ENCODE measurements at regions not wholly inside any gene's neighbourhood (a gene's known extent, or its start where the extent isn't known, plus 50 kb on each side); places are given as distances from the start of the nearest gene placed in this dataset.

DNA sequence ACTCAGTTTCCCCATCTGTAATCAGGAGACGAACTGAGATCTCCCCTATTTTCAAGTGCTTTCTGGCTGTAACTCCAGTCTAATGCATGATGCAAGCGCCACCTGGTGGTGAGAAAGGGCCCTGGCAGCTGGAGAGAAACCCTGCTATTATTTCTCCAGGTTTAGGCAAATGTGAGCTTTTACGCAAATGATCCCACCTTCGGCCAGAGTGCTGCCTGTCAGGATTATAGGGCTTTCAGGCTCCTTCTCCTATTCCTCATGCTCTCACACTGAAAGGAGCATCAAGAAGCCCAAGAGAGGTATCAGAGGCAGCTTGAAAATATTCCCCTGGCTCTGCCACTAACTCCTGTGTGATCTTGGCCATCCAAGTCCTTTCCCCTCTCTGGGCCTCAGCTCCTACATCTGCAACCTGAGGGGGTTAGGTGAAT lies 93.9 kb upstream of the RASGRF1 start:
- peak; percentile 79 to 89 (median 85) for DNase-seq

DNA sequence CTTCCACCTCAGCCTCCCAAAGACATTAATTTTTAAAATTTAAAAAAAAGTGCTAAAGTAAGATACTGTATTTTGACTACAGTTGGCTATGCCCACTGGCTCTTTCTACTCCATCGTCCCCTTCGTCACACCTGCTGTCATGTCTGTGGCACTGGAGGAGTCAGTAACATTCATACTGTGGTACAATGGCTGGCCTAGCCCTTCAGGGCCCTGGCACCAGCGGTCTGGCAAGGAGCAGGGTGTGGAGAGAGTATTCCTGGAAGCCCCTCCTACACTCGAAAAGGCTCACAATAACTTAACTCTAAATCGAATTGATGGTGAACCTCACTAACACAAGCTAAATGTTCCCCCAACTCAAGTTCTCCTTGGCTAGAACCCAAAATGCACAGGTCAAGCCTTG lies 89.7 kb upstream of the RASGRF1 start:
- DNase-seq = no peak

DNA sequence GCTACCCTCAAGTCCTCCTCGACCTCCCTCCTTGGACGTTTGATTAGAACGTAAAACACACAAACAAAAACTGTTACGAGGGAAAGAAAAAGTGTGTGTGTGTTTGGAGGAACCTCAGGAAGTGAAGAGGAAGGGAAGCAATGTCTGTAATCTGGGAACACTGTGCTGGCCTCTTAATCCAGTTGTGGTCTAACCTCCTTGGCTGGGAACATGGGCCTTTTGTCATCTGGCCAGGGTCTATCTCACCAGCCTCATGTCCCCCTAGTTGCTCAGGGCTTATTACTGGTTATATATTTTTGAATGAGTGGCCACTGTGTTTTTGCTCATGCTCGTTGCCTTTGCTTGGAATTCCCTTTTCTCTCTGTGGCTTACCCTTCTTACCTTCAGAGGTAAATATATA lies 89.0 kb upstream of the RASGRF1 start:
- no peak for DNase-seq

DNA sequence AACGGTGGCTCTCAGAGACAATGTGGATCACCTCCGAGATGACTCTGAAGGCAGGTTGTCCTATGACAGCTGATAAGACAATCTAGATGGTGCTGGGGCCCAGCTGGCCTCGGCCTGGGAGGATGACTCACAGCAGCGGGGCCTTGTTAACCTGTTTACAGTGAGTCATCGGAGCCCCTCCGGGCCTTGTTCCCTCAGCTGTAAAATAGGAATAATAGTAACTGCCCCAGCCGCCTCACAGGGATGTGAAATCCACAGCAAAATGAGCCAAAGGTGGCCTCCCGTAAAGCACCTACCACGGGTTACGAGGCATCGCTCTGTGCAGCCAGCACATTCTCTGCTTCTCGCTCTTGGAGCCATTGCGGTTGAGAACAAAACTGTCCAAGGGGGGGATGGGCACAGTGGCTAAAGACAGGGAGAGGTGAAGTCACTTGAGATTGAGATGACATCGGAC lies 88.6 kb upstream of the RASGRF1 start:
- no peak for DNase-seq

GRCh38 chr15:79178594-79178993 lies 88.0 kb upstream of the RASGRF1 start:
- no peak for DNase-seq

GRCh38 chr15:79176151-79176550 lies 85.6 kb upstream of the RASGRF1 start:
- no peak for DNase-seq

DNA sequence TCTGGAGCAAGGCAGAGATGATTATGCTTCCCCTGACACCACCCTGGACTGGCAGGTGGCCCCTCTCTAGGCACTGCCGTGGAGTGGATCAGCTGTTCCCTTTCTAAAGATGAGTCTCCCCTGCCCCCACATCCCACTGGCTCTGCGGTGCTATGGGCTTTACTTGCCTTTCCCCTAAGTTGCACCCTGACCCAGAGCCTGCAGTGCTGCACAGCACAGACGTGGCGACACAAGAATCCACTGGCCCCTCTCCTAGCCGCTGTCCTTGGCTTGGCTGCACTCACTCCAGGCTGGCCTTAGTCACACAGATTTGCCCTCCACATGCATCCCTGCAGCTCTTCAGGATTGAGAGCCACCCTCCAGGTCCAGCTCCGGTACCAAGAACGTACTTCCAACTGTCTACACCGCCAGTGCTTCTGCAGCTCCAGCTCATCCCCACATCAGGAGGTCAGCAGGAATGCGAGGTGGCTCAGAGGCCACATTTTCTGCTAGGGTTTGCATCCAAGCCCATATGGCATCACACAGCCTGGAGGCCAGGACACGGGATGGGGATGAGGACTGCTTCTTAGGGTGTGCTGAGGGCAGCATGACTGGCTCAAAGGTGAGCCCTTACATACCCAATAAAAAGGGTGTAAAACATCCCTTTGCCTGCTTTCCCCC lies 82.4 kb upstream of the RASGRF1 start:
- no peak for DNase-seq

GRCh38 chr15:79172032-79172481 lies 81.5 kb upstream of the RASGRF1 start:
- no peak for DNase-seq

DNA sequence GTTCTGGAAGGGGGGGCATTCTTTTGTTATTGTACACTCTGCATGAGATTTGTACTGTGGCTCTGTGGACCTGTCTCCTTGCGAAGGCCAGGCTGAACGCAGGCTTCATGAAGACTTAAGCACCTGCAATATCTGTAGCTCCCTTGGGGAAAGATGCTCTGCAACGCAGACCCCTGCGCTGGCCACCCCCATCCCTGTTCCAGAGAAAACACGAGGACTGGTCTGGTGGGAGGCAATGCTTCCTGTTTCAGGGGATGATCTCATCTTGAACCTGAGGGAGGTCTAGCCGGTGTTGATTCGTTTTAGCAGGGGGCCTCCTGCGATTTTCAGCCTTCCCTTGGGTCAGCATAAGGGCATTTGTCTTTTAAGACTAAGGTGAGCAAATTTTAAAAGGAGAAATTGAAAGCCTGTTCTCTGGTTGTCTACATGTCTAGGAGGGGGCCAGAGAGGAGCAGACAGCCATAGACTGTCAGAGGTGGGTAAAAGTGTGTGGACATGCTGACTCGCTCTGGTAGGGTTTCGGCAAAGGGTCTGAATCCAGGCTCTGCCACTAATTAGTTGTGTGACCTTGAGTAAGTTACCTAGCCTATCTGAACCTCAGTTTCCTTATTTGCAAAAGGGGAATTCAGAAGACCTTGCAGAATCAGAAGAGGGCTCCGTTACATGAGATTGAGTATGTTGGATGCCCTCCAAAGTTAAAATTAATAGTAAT lies 80.9 kb upstream of the RASGRF1 start:
- no peak for DNase-seq

- no peak for DNase-seq
Observed at GRCh38 chr15:79170256-79170664, 79.7 kb upstream of the RASGRF1 start.

DNA sequence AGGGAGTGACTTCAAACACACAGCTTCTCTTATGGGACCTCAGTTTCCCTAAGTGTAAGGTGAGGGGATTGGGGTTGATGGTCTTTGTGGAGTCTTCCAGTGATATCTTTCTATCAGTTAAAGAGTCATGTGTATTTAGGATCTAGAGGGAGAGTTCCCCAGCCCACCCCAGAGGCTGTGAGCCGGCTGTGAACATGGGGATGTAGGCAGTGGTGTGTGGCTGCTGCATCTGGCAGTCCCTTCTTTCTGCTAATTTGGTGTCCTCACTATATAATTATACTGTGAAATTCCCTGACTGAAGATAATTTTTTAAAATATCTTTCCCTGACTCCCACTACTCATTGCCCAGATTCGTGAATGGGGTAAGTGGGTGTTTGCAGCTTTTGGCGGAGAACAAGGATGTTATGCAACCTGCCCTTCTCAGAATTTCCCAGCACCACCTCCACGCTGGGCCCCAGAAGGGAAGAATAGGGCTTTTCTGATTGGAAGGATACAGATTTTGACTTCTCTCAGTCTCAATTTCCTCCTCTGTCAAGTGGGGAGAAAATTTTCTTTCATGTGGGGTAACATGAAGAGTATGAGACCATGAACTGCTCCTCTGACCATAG lies 79.0 kb upstream of the RASGRF1 start:
- no peak for DNase-seq

DNA sequence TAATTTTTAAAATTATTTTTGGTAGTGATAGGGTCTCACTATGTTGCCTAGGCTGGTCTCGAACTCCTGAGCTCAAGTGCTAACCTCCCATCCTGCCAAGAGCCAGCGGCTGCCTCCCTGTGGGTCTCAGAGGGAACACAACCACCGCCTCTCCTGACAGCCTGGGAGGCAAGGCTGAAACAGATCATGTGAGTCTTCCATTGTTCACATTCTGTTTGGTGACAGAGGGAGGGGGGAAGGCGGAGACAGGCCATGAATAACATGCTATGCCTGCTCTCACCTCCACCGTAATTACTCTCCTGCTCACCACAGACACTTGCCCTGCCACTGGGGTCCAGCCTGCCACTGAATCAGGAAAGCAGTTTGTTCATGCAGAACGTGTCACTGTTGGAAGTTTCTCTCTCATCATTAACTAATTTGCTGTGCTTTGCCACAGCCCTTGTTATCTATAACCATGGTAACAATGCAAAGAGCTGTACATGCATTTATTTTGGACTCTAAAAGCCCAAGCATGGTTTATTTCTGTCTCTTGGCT lies 78.4 kb upstream of the RASGRF1 start:
- peak in 3 of 4 experiments; percentile 12 to 34 (median 27) for DNase-seq

DNA sequence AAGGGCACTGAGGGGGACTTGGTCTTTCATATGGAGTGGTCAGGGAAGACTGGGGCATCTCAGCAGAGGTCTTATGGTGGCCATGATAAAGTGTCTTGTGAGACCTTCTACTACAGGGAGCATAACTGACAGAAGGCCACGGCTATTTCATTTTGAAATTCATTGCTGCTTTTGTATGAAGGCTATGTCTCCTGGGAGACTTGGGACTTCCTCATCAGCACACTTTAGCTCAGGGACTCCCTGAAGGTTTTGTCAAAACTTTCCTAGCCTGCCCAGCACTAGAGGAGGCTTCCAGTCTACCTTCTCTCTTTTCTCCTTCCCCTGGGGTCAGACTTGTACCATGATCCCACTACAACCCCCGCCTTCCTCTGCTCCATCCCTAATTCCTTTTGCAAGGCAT lies 77.2 kb upstream of the RASGRF1 start:
- no peak for DNase-seq

DNA sequence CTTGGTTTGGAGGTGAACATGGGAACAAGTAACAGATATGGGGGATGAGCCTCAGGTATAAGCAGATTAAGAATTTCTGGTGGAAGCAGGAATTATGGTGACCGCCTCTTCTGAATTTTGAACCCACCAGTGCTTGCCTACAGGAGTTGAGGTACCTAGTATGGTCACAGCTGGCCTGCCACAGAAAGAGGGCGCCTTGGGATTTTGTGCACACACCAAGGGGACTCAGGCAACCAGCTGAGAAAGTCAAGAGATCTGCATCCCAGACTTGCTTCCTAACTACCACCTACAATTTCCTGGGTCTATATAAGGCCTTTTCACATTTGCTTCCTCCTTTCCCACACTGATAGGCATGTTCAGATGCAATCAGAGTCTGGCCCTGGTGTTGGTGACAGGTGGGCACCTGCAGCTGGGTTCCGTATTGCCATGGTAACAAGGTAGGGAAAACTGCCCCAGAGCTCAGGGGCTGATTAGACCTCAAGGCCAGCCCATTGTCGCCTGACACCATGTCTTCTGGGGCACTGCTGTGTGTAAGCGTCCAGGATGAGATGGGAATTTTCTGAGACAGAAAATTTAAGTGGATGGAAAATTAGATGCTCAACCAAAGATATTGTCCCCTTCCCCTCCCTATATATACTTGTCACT lies 75.9 kb upstream of the RASGRF1 start:
- DNase-seq = no peak

DNA sequence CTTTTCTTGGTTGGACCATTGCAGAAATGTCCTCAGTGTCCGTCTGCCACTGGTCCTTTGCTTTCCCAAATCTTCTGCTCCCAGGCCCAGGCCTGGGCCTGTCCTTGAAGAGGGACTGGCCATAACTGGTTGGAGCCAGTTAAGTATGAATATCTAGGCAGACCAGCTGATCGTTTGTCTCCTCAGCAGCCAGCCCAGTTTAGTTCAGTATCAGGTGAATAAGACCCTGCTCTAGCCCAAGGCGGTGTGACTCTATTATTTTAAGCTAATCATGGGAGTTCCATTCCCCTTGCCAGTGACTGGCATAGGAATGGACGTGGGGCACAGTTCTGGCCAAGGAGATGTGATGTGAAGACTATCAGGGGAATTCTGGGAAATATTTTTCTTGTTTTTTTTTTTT lies 73.9 kb upstream of the RASGRF1 start:
- DNase-seq = no peak

DNA sequence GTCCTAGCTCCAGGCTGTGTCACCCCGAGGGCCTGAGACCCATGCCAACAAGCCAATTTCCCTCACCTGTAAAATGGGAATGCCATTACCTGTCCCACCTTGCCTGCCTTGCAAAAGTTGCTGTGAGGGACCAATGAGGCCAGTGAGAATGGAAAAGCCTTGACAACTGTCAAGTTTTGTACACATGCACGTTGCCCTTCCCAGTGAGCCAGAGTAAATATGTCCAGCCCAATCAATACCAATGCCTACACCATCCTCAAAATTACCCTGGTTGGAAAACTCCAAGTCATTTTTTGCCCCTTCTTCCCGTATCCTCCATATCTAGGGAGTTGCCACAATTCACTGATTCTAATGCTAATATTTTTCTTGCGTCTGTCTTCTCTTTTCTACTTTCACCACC lies 73.5 kb upstream of the RASGRF1 start:
- DNase-seq = no peak

GRCh38 chr15:79163395-79163794 lies 72.8 kb upstream of the RASGRF1 start:
- no peak for DNase-seq

DNA sequence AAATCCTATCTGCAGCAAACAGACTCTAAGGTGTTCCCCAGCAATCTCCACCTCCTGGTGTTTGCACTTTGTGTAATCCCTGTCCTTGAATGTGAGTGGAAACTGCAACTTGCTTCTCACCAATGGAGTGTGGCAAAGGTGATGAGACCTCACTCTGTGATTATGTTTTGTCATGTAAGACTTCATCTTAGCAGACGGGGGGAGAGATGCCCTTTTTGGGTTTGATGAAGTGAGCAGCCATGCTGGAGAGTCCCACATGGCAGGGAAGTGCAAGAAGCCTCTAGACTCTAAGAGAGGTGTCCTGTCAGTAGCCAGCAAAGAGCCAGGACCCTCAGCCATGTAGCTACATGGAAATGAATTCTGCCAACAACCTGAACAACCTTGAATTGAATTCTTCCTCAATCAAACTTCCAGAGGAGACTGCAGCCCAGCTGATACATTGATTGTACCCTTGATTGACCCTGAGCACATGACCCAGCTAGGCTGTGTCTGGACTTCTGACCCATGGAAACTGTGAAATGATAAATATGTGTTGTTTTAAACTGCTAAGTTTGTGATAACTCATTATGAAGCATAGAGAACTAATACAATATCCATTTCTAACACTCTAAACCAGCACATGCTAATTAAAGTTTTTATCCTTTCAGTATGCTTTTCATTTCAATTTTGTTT lies 71.4 kb upstream of the RASGRF1 start:
- DNase-seq = no peak

DNA sequence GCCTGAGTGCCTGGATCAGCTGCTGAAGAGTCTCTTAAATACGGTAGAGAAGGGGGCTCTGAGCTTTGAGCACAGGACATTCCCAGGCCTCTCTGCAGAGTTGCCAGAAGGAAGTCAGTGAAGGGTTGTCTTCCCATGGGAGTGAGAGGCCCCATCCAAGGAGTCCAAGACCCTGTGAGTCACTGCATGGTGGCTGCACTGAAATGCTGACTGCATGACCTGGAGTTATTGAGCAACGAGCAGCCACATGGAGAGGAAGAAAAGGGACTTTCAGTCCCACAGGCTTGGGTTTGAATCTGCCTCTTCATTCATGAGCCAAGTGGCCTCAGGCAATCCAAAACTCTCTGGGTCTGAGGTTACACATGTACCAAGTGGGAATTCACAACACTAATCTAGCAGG lies 69.6 kb upstream of the RASGRF1 start:
- DNase-seq = peak in 2 of 4 experiments; percentile 9 to 10

- DNase-seq = no peak
Observed at GRCh38 chr15:79157631-79158592, 67.3 kb upstream of the RASGRF1 start.

- no peak for DNase-seq
Observed at GRCh38 chr15:79156704-79157375, 66.3 kb upstream of the RASGRF1 start.

All from suppressor macrophage (primary cell).